ENCODE measurements at regions not wholly inside any gene's neighbourhood (a gene's known extent, or its start where the extent isn't known, plus 50 kb on each side); places are given as distances from the start of the nearest gene placed in this dataset.

GRCh38 chr13:31684466-31684865 is 54.9 kb upstream of the RXFP2 start:
- TF ChIP-seq CTCF (IDR thresholded peaks at IDR 0.05; ENCODE audit: low read depth, low read length, missing control alignments): no peak
- no peak for DNase-seq (ENCODE audit: low read depth)
- H3K4me3 ChIP-seq (ENCODE audit: low read depth, low read length): no peak overlapping the region

GRCh38 chr13:31686670-31687425 is 52.5 kb upstream of the RXFP2 start:
- no peak overlapping the region for H3K4me3 ChIP-seq (ENCODE audit: low read depth, low read length)
- TF ChIP-seq CTCF (IDR thresholded peaks at IDR 0.05; ENCODE audit: low read depth, low read length, missing control alignments): no peak
- no peak for DNase-seq (ENCODE audit: low read depth)
